ENCODE measurements at regions not wholly inside any gene's neighbourhood (a gene's known extent, or its start where the extent isn't known, plus 50 kb on each side); places are given as distances from the start of the nearest gene placed in this dataset.

- DNase-seq: no peak
These were observed 55.1 kb downstream of the KIF4B start for GRCh38 chr5:155068616-155069100.

GRCh38 chr5:155069961-155070360 lies 56.4 kb downstream of the KIF4B start:
- no peak for DNase-seq

- no peak for DNase-seq
These were observed 57.2 kb downstream of the KIF4B start for GRCh38 chr5:155070781-155071180.

- no peak for DNase-seq
These were observed 62.8 kb downstream of the KIF4B start for GRCh38 chr5:155076379-155076778.

DNA sequence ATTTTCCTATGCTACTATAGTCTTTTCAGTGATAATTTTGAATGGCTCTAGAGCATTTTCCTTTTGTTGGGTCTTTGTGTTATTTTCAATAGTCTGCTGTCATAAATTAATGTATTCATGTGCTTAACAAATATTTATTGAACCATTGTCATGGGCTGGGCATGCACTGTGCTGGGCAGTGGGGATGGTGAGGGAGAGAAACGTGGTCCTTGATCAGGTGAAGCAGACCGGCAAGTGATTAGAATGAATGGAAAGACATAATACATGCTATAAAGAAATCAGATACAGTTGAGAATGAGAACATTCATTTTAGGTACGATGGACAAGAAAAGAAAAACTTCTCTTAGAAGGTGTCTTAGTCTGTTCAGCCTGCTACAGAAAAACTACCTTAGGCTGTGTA lies 66.1 kb downstream of the KIF4B start:
- DNase-seq: no peak

DNA sequence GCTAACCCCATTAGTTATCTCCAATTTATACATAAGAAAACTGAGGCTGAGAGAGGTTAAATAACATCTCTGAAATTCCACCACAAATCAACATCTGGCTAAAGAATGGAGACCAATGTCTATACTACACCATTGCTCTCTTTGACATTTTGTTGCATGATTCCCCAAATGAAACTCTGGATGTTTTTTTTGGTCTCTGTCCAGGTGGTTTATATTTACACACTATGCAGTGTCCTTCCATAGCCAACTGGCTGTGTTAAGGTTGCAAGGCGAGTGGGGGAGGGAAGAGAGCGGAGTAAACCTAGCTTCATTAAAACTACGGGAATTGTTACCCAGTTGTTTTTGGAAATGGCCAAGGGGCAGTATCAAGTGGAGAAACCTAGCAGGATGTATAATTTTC lies 67.2 kb downstream of the KIF4B start:
- DNase-seq: no peak

- DNase-seq: no peak
These were observed 68.1 kb downstream of the KIF4B start for GRCh38 chr5:155081618-155082017.

DNA sequence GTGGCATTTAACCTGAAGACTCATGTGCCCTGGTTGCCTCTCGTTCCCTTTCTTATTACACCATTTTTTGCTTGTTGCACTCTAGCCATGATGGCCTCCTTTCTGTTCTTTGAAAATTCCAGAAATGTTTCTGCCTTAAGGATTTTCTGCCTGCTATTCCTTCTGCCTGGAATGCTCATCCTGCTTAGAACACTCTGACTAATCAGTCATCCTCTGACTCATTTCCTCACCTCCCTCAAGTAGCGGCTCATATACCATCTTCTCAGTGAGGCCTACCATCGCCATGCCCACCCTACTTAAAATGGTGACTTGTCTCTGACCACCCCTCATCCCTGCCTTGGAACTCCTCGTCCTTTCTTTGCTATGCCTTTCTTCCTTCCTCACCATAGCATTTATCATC lies 68.8 kb downstream of the KIF4B start:
- no peak for DNase-seq

- DNase-seq: no peak
These were observed 71.9 kb downstream of the KIF4B start for GRCh38 chr5:155085282-155085989.

DNA sequence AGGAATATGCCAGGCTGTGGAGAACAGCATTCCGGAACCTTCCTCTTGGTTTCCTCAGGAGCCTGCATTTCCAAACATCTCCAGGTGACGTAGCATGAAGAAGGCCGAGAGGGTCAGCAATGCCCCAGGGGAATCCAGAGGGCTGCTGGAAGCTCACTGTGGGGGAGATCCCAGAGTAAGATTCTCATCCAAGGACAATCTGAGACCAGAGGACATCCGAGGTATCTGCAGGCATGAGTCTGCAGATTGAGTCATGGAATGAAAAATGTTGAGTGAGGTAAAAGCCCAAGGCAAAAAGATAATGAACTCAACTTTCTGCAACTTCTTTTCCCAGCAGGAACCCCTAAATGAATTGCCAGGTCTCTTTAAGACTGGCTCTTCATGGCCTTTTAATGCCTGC lies 73.5 kb downstream of the KIF4B start:
- no peak for DNase-seq

GRCh38 chr5:155088811-155089210 lies 75.3 kb downstream of the KIF4B start:
- no peak for DNase-seq

- DNase-seq: no peak
These were observed 76.1 kb downstream of the KIF4B start for GRCh38 chr5:155089643-155090042.

DNA sequence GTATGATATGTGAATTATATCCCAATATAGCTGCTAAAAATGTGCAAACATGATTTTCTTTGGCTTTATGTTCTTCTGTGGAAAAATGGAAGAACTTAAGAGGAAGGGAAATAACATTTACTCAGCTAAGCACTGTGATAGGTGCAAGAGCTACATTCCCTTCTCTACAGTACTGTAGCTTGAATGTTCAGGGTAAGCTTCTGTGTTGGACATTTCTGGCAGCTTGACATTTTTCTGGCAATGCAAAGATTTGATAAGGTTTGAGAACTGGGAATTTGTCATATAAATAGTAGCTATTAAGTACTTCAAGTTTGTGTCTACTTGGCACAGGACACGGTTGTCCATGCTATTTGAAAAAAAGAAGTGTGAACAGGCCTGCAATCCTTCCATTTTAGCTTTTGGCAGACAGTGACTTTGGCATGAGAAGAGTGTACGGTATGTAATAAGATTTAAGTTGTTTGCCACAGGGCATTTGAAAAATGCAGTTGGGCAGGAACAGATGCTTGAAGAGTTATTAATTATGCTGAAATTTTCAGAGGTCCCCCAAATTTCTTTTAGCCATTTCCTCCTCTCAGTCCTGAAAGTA lies 77.6 kb downstream of the KIF4B start:
- DNase-seq: no peak

DNA sequence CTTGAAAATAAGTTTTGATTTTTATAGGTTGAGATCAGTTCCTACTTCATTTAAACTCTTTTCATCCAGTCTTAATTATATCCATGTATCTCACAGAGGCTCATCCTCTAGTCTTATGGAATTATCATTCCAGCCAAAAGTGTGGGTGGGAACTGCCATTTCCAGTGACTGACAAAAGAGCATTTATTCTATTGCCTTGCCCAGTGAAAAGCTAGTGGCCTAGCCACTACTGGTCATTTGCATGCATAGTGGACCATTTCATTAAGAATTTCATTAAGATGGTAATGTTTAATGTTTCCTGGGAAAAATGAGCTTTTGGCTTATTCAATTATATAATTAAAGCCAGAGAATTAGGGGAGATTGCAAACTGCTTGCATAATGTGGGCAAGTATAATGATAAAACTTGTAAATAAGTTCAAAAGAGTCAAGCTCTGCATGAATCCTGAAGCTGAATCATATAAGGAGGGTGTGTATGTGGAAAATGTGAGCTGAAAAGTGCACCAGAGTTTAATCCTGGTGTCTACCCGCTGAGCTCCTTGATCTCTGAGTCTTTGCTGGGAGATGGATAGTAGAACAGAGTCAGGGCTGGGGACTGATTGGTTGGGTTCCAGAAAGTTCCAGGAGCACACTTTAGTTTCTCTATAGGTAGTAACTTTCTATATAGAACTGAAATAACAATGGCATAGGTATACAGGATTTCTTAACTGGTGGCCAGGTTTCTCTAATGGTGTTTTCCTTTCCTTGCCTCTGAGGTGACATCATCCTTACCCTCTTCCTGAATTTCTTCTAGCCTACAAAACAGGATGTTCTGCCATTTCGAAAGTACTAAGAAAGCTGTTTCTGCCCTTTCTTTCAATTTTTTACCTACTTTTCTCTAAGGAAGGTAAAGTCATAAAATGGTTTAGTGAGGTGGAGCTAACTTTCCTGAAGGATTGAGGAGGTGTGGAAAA lies 78.5 kb downstream of the KIF4B start:
- DNase-seq: no peak

GRCh38 chr5:155094455-155094854 lies 80.9 kb downstream of the KIF4B start:
- DNase-seq: no peak

GRCh38 chr5:155097995-155098394 lies 84.4 kb downstream of the KIF4B start:
- DNase-seq: no peak

DNA sequence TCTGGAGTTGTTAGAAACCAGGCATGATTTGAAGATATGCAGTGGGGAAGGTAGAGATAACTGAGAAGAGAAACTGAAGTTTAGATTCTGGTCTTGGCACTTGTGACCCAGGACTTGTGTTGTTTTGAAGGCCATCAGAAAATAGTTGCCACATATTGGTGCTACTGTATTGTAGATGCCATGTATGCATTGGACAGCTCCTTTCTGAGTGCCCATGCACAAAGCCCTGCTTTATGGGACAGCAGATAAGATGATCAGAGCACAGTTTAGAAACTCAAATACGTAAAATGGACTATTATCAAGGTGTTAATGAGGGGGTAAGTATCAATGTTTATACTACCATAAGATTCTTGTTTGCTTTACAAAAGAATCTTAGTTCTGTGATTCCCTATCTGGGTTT lies 84.9 kb downstream of the KIF4B start:
- no peak for DNase-seq

DNA sequence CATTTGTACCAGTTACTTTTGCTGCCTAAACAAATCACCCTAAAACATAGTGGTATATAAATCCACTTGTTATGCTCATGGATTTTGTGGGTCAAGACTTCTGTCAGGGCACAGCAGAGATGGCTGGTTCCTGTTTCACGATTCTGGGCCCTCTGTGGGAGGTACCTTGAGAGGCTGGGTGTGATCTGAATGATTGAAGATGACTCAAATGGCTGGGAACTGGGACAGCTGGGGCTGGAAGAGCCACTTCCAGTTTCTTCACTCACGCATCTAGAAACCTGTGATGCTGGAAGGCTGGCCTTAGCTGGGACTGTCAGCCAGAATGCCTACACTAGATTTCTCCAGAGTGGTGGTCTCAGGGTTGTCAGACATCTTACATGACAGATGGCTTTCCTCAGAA lies 88.1 kb downstream of the KIF4B start:
- no peak for DNase-seq

- DNase-seq: no peak
These were observed 89.6 kb downstream of the KIF4B start for GRCh38 chr5:155103146-155103545.

DNA sequence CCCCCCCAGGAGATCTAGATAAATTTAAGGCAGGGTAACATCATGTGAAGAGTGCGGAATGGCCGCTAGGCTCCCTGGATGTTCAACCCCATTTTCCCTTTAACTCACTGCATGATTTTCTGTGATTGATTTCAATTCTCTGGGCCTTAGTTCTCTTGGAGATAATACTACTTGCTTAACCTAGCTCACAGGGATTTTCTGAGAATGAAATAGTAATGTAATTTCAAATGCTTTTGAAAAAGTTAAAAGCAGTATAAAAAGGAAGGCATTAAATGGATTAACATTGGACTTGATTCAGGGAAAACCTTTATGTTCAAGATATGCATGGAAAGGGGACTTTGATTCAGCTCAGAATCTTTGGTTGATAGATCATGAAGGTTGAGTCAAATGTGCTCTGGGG lies 90.9 kb downstream of the KIF4B start:
- no peak for DNase-seq

GRCh38 chr5:155106221-155106620 lies 92.7 kb downstream of the KIF4B start:
- no peak for DNase-seq

DNA sequence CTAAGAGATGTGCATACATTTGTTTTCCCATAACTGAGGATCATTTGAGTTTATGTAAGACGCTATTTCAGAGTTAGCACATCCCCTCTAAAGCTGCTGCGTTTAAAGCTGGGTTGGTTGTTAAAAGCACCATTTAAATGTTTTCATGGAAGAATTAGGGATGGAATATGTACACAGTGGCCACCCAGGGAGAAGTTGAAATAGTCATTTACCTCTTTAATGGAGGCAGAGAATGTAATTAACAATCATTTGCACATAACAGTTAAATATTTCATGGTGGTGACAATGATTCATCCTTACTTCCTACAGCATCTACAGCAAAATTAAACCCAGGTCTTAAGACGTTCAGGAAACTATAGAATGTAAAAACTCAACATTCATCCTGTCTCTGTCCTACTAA lies 100.3 kb downstream of the KIF4B start:
- no peak for DNase-seq

- no peak for DNase-seq
These were observed 101.1 kb downstream of the KIF4B start for GRCh38 chr5:155114655-155115054.

Data from NCI-H774 (cell line).